AG09319 (cell line): ENCODE measurements at regions not wholly inside any gene's neighbourhood (a gene's known extent, or its start where the extent isn't known, plus 50 kb on each side); places are given as distances from the start of the nearest gene placed in this dataset.

Experiments
- DNase-seq: peaks from one replicate; pipeline ENCODE4 v3.0.0-alpha.2; 2010; ENCODE audit warnings: low read depth; ENCODE audit errors: extremely low read depth
- TF ChIP-seq, protein P1 (sequence below): IDR thresholded peaks from 2 replicates; pipeline ENCODE4 v1.5.1; 2011; ENCODE audit warnings: low read depth, mild to moderate bottlenecking, inconsistent platforms, low read length, moderate library complexity

DNA sequence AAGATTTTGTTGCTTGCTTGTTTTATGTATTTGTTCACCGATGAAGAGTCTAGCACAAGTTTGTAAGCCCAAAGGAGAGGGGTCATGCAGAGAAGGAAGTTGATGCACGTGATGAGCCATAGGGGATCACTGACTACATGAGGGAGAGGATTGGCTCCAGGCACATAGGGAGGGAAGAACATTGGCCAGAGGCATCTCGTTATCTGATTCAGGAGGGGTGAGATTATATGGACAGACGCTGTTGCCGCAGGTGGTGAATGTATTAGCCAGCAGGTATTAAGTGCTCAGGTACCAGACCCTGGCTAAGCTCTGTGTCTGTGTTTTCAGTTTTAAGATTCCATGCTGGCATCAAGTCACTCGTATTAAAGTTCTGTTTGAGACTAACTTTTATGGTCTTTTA is 91.8 kb upstream of the CHST9 start:
- TF ChIP-seq, protein P1, sequence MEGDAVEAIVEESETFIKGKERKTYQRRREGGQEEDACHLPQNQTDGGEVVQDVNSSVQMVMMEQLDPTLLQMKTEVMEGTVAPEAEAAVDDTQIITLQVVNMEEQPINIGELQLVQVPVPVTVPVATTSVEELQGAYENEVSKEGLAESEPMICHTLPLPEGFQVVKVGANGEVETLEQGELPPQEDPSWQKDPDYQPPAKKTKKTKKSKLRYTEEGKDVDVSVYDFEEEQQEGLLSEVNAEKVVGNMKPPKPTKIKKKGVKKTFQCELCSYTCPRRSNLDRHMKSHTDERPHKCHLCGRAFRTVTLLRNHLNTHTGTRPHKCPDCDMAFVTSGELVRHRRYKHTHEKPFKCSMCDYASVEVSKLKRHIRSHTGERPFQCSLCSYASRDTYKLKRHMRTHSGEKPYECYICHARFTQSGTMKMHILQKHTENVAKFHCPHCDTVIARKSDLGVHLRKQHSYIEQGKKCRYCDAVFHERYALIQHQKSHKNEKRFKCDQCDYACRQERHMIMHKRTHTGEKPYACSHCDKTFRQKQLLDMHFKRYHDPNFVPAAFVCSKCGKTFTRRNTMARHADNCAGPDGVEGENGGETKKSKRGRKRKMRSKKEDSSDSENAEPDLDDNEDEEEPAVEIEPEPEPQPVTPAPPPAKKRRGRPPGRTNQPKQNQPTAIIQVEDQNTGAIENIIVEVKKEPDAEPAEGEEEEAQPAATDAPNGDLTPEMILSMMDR: no peak
- DNase-seq: no peak

DNA sequence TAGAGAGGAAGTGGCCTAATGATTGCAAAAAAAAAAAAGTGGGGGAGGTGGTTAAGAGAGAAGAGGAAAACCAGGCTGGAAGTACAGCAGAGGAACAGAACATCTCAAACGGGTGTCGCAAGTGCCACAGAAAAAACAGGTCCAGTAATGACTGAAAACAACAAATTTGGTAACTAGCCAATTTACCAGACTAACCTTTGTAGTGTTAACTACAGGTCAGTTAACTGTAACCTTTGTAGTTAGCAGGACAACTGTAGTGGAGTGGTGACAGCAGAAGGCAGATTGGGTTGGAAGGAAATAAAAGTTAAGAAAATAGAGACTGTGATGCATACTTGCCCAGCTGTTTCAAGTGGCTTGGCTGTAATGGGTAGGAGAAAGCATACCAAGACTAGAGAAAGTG is 91.4 kb upstream of the CHST9 start:
- TF ChIP-seq, protein P1: no peak
- no peak for DNase-seq

DNA sequence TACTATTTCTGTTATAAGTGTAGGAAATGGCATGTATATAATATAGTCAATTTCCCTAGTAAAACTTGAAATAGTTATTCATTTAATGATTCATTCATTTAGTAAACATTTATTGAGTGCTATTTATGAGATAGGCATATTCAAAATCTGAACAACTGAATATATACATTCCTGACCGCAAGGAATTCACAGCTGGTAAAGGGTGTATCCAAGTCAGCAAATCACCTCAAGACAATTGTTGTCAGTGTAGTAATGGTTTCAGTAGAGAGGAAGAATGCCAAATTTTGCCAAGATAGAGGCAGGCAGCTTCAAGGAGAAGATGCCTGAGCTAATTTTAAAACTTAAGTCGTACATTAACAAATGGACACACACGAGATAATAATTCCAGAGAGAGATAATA is 89.8 kb upstream of the CHST9 start:
- DNase-seq: no peak

DNA sequence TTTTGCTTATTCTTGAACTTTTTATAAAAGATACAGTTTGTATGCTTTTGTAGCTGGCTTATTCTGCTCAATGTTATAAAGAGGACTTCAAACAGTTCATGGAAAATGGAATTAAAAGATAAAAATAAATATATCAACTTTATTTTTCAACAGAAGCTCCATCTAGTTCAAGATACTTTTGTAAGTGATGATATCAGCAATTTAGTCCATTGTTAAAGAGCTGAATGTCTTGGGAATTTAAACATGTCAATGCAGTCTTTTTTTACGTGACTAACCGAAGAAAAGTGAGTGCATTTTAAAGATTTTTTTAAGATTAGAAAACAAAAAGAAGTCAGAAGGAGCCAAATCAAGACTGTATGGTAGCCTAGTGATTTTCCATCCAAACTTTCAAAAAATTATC is 85.4 kb upstream of the CHST9 start:
- TF ChIP-seq, protein P1: no peak
- no peak for DNase-seq

More for the DNA sequence above, 89.8 kb upstream of the CHST9 start:
- TF ChIP-seq, protein P1: no peak

DNA sequence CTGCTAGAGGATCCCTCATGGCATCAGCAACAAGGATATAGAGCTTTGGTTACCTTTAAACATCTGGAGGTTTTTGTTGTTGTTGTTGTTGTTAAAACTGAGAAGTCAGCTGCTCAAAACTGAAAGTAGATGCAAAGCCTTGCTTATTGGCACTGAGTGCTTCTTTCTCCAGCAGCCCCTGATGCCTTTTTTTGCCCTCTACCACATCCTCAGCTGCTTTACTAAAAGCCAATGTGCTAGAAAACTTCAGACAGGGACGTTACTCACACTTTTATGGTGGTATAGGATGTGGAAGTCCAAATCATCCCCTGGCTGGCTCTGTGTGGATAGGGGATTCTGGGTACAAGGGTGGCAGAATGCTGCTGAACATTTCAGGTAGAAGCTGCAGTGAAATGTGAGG is 78.3 kb upstream of the CHST9 start:
- TF ChIP-seq, protein P1: no peak
- DNase-seq: no peak

DNA sequence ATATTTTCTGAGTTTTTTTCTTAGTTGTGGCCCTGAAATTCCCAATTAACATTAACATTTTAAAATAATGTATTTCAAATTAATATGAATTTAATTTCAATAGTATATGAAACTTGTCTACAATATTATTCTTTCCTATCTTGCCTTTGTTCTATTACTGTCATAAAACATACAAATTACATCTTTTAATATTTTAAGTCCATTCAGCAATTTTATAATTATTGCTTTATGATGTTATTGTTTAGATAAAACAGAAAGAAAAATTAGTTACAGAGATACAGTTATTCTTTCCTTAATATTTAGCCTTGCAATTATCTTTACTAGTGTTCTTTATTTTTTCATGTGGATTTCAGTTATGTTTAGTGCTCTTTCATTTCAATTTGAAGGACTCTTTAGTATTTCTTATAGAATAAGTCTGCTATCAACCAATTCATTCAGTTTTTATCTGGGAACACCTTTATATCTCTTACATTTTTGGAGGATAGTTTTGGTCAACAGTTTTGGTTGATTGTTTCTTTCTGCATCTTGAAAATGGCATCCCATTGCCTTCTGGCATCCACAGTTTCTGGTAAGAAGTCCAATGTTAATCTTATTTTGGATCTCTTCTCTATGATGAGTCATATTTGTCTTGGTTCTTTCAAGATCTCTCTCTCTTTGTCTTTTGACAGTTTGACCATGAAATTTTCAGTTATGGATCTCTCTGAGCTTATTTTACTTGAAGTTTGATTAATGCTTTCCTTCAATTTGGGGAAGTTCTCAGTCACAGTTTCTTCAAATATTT is 76.9 kb upstream of the CHST9 start:
- no peak for DNase-seq
- TF ChIP-seq, protein P1: no peak

DNA sequence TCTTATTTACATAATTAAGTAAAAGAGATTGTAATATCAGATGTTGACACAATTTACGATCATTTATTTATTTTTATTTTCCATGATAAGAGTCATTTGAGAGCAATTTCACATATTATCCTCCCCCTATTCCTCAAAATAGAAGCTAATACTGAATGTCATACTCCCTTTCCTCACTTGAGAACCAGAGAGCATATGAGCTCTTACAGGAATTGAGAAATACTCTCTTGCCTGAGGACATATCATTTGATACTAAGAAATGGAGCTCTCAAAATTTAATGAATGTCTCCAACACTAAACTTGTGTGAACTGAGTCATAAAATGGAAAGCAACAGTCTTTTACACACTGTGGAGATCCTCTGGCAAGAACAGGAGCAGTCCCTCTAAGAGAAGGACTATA is 68.5 kb upstream of the CHST9 start:
- DNase-seq: no peak
- TF ChIP-seq, protein P1: no peak
